PFSK-1 (cell line): ENCODE measurements at regions not wholly inside any gene's neighbourhood (a gene's known extent, or its start where the extent isn't known, plus 50 kb on each side); places are given as distances from the start of the nearest gene placed in this dataset.
A peak's percentile ranks its signal among the peaks of the same experiment; 100 is the strongest.

ENCODE experiments used
- FOXP2 ChIP-seq: optimal IDR thresholded peaks from 2 replicates; pipeline ENCODE3; 2011; ENCODE audit warnings: borderline replicate concordance, control low read depth, inconsistent platforms; ENCODE audit not compliant: insufficient read depth; ENCODE audit errors: extremely low read length, extremely low read depth
- POLR2AphosphoS5 ChIP-seq: IDR thresholded peaks from 2 replicates; pipeline ENCODE4 v1.6.1; 2012; ENCODE audit warnings: low read depth, mild to moderate bottlenecking, control low read depth, low read length, moderate library complexity
- REST ChIP-seq, 2 experiments: IDR thresholded peaks; 2 replicates each; pipeline versions ENCODE4 v1.6.1 to v1.8.0; 2011 to 2012; ENCODE audit warnings: low read depth in 2 of 2, low read length in 2 of 2, control low read depth in 1 of 2, inconsistent platforms in 1 of 2, mild to moderate bottlenecking in 1 of 2, moderate library complexity in 1 of 2; ENCODE audit not compliant: insufficient read depth in 1 of 2
- SIN3A ChIP-seq: IDR thresholded peaks from 2 replicates; pipeline ENCODE4 v1.6.1; 2012; ENCODE audit warnings: mild to moderate bottlenecking, low read length, moderate library complexity, borderline replicate concordance; ENCODE audit not compliant: insufficient read depth
- TAF1 ChIP-seq: IDR thresholded peaks from 2 replicates; pipeline ENCODE4 v1.6.1; 2012; ENCODE audit warnings: low read length, control low read depth, borderline replicate concordance; ENCODE audit not compliant: insufficient read depth

DNA sequence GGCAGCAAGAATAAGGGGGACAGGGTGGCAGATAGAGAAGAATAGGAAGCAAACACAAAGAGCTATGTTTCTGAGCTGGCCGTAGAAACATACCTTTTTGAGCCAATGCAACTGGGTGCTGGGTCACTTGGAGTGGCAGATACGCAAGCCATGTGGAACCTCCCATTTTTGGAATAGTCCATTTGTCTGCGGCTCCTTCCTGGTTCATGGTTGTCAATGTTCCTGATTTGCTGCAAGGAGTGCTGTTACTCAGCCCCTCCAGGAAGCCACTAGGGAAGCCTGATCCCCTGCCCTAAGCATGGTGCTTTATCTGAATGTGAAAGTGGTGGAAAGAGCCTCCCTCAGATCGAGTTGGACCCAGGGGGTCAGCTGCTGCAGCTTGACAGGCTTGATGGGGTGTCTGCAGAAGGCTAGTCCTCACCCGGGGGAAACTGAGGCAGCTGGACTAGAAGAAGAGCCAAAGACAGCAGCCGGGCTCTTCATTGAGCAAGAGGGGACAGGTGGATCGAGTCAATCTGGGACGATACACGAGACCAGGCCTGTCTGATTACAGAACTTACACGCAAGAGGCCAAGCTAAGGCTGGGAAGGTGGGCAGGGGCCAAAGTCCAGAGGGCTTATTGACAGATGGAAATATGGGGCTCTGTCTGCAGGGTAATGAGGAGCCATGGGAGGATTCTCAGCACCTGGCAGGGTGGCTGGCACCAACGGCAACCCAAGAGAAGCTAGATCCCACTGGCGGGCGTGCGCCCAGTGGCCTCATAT, 57.4 kb upstream of the CTNNBL1 start:
- TF ChIP-seq FOXP2, result no peak
- no peak for TF ChIP-seq SIN3A
- TF ChIP-seq POLR2AphosphoS5, result no peak
- TF ChIP-seq REST (IDR thresholded peaks at IDR 0.05; ENCODE audit: insufficient read depth in 1 of 2, low read depth in 2 of 2, low read length in 2 of 2), result no peak
- TF ChIP-seq TAF1, result no peak

- TF ChIP-seq REST (IDR thresholded peaks at IDR 0.05; ENCODE audit: insufficient read depth in 1 of 2, low read depth in 2 of 2, low read length in 2 of 2) (no peak), FOXP2 (no peak), TAF1 (no peak), POLR2AphosphoS5 (no peak), SIN3A (no peak)
Observed at GRCh38 chr20:37630993-37631392, 62.8 kb upstream of the CTNNBL1 start.

DNA sequence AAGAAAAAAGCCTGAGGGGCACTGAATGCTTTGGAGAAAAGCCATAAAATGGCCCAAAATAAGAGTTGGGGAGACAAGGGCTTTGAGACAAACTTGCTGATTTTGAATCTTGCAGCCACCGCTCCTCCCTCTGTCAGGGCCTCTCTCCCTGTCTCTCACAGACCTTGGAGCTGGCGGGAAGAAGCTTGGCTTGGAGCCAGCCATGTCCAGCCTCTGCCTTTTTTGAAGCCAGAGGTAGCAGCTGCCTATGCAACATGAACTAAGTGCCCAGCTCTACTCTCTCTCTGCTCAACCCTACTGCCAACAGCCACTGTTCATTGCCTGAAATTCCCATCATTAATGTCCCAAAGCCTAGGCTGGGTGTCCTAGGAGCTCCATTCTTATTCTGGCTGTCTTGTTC, 63.7 kb upstream of the CTNNBL1 start:
- TF ChIP-seq FOXP2, result no peak
- TF ChIP-seq POLR2AphosphoS5, result no peak
- no peak for TF ChIP-seq REST (IDR thresholded peaks at IDR 0.05; ENCODE audit: insufficient read depth in 1 of 2, low read depth in 2 of 2, low read length in 2 of 2)
- no peak for TF ChIP-seq TAF1
- no peak for TF ChIP-seq SIN3A

DNA sequence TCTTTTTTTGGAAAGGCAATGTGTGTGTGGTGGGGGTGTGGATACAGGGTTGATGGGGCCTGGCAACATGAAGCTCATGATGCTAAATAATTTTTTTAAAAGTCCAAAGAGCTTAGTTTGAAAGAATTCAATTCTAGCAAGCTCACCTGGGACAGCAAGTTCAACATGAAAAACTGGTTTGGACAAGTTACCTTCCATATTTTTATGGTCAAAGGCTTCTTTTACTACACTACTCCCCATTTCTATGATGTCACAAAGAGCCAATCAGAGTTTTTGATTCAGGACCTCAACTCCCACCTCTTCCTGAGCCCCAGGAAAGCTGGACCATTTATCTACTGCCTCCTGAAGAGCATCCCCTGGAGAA, 66.1 kb upstream of the CTNNBL1 start:
- TF ChIP-seq TAF1 (no peak), POLR2AphosphoS5 (no peak), FOXP2 (no peak), REST (IDR thresholded peaks at IDR 0.05; ENCODE audit: insufficient read depth in 1 of 2, low read depth in 2 of 2, low read length in 2 of 2) (no peak), SIN3A (no peak)

DNA sequence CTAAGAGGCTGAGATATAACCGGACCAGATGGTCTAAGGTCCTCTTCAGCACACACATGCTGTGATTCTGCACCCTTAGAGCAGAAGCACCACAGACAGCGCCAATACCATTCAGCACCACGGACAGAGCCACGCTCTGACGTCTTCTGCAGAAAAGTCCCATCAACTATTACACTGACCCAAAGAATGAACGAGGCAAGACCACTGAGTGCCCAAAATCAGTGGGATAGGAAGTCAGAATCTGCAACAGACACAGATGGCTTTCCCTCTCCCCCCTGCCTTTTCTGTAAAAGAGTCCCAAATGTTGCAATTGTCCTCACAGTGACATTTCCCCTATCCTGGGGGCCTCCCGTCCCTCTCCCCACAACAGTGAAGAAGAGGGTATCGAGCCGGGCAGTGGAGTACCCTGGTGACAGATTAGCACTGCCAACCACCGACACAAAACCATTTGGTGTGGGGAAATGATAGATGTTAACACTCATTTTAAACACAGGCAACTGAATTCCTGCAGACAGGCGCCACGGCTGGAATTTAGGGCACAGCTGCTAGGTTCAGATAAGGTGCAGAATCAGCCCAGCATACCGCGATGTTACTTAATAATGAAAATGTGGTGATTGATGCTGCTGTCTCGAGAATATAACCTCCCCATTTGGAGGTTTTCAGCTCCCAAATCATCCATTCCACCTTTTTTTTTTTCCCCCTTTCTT, 66.6 kb upstream of the CTNNBL1 start:
- peak; percentile 97 to 99 for TF ChIP-seq REST (IDR thresholded peaks at IDR 0.05; ENCODE audit: insufficient read depth in 1 of 2, low read depth in 2 of 2, low read length in 2 of 2)
- TF ChIP-seq FOXP2, result no peak
- no peak for TF ChIP-seq POLR2AphosphoS5
- TF ChIP-seq SIN3A, result peak; percentile 99
- TF ChIP-seq TAF1, result no peak
